OCI-LY1 (cell line): ENCODE measurements at regions not wholly inside any gene's neighbourhood (a gene's known extent, or its start where the extent isn't known, plus 50 kb on each side); places are given as distances from the start of the nearest gene placed in this dataset.
A peak's percentile ranks its signal among the peaks of the same experiment; 100 is the strongest.

Source experiments
- H2AFZ ChIP-seq: fragments of 200-600 bp; sonication (generic), shearing (Covaris generic); 2 replicates; pipeline ENCODE4 v1.6.0; 2014; ENCODE audit warnings: antibody characterized with exemption, mild to moderate bottlenecking, low read length
- H3F3A ChIP-seq: fragments of 200-600 bp; sonication (generic), shearing (Covaris generic); 2 replicates; pipeline ENCODE4 v1.6.0; 2014; ENCODE audit warnings: mild to moderate bottlenecking, antibody characterized with exemption, low read length, moderate library complexity; ENCODE audit not compliant: insufficient read depth
- H3K27ac ChIP-seq: fragments of 200-600 bp; sonication (generic); 2 replicates; pipeline ENCODE4 v1.5.1; 2014; ENCODE audit warnings: low read length, mixed run types, mild to moderate bottlenecking, low read depth; ENCODE audit not compliant: poor library complexity, severe bottlenecking
- H3K27me3 ChIP-seq: fragments of 200-600 bp; sonication (generic); 2 replicates; pipeline ENCODE4 v1.6.0; 2014; ENCODE audit warnings: antibody characterized with exemption, mild to moderate bottlenecking, low read length, moderate library complexity; ENCODE audit not compliant: insufficient read depth
- H3K36me3 ChIP-seq: fragments of 200-600 bp; sonication (generic); 2 replicates; pipeline ENCODE4 v1.6.1; 2014; ENCODE audit warnings: mild to moderate bottlenecking, antibody characterized with exemption, low read length, moderate library complexity, mixed read lengths; ENCODE audit not compliant: insufficient read depth
- H3K4me1 ChIP-seq: fragments of 200-600 bp; sonication (generic); 2 replicates; pipeline ENCODE4 v1.5.1; 2014; ENCODE audit warnings: mild to moderate bottlenecking, low read length, moderate library complexity; ENCODE audit not compliant: insufficient read depth, severe bottlenecking
- H3K4me2 ChIP-seq: fragments of 200-600 bp; sonication (generic), shearing (Covaris generic); 2 replicates; pipeline ENCODE4 v1.6.1; 2014; ENCODE audit warnings: low read length
- H3K4me3 ChIP-seq: fragments of 200-600 bp; sonication (generic); 2 replicates; pipeline ENCODE4 v1.5.1; 2014; ENCODE audit warnings: low read length, low read depth, mild to moderate bottlenecking, mixed read lengths; ENCODE audit not compliant: poor library complexity, severe bottlenecking
- H3K79me2 ChIP-seq: fragments of 200-600 bp; shearing (Covaris generic); 2 replicates; pipeline ENCODE4 v1.6.1; 2016; ENCODE audit warnings: mixed run types, low read length, mixed read lengths; ENCODE audit not compliant: insufficient read depth
- H3K9ac ChIP-seq: fragments of 200-600 bp; sonication (generic), shearing (Covaris generic); 2 replicates; pipeline ENCODE4 v1.6.1; 2014; ENCODE audit warnings: mild to moderate bottlenecking, low read length, mixed read lengths
- H3K9me2 ChIP-seq: fragments of 200-600 bp; sonication (generic), shearing (Covaris generic); 2 replicates; pipeline ENCODE4 v1.6.1; 2014; ENCODE audit warnings: low read depth, mild to moderate bottlenecking, low read length, mixed read lengths
- H3K9me3 ChIP-seq: fragments of 200-600 bp; shearing (Covaris generic); 2 replicates; pipeline ENCODE4 v1.6.1; 2014; ENCODE audit warnings: low read length, mixed read lengths
- H4K20me1 ChIP-seq: fragments of 200-600 bp; sonication (generic), shearing (Covaris generic); 2 replicates; pipeline ENCODE4 v1.6.0; 2016; ENCODE audit warnings: mild to moderate bottlenecking, low read length; ENCODE audit not compliant: insufficient read depth
- EZH2 ChIP-seq: fragments of 200-600 bp; sonication (generic), shearing (Covaris generic); IDR thresholded peaks from 2 replicates; pipeline ENCODE4 v1.8.0; 2017; ENCODE audit warnings: borderline replicate concordance, mixed run types, mild to moderate bottlenecking, antibody characterized with exemption, low read length, moderate library complexity, mixed read lengths
- TF ChIP-seq, protein P1 (sequence below): fragments of 200-600 bp; sonication (generic), shearing (Covaris generic); IDR thresholded peaks from 2 replicates; pipeline ENCODE4 v1.5.1; 2017; ENCODE audit warnings: mild to moderate bottlenecking, antibody characterized with exemption, low read length, moderate library complexity, mixed read lengths

DNA sequence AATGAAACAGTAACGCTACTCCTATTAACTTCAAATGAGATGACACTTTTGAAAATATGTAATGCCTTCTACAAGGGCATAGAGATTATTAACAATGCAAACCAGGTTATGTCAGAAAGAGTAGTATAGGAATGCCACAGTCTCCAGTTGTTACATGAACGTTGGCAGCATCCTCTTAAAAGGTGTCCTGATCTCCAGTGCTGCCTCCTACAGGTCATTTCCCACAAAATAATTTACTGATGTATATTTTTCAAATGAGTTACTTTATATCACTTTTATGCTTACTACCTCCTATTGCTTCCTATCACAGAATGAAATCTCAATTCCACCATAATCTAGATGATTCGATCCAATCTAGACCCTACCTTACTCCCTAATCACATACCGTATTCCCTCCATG lies 195.2 kb upstream of the EPHA5 start:
- Histone ChIP-seq H3F3A (no peaks in the 10 kb centered on the region), H3K4me2 (no peak overlapping the region), H3K36me3 (no peaks in the 10 kb centered on the region), H3K9me3 (no peaks in the 10 kb centered on the region), H3K4me1 (no peaks in the 10 kb centered on the region), H4K20me1 (no peaks in the 10 kb centered on the region), H3K79me2 (no peaks in the 10 kb centered on the region), H3K4me3 (no peak overlapping the region), H3K9me2 (no peaks in the 10 kb centered on the region), H3K27me3 (no peaks in the 10 kb centered on the region), H2AFZ (no peak overlapping the region), H3K9ac (no peak overlapping the region), H3K27ac (no peak overlapping the region)
- TF ChIP-seq, protein P1, sequence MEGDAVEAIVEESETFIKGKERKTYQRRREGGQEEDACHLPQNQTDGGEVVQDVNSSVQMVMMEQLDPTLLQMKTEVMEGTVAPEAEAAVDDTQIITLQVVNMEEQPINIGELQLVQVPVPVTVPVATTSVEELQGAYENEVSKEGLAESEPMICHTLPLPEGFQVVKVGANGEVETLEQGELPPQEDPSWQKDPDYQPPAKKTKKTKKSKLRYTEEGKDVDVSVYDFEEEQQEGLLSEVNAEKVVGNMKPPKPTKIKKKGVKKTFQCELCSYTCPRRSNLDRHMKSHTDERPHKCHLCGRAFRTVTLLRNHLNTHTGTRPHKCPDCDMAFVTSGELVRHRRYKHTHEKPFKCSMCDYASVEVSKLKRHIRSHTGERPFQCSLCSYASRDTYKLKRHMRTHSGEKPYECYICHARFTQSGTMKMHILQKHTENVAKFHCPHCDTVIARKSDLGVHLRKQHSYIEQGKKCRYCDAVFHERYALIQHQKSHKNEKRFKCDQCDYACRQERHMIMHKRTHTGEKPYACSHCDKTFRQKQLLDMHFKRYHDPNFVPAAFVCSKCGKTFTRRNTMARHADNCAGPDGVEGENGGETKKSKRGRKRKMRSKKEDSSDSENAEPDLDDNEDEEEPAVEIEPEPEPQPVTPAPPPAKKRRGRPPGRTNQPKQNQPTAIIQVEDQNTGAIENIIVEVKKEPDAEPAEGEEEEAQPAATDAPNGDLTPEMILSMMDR, result peak; percentile 46; the same call in 1 of the 2 replicates
- no peak for TF ChIP-seq EZH2

GRCh38 chr4:65861993-65862392 lies 191.7 kb upstream of the EPHA5 start:
- Histone ChIP-seq H3K27me3 (no peaks in the 10 kb centered on the region), H3K36me3 (no peaks in the 10 kb centered on the region), H3K4me3 (no peak overlapping the region), H4K20me1 (no peaks in the 10 kb centered on the region), H3K79me2 (no peaks in the 10 kb centered on the region), H3K27ac (no peak overlapping the region), H3K9me3 (no peaks in the 10 kb centered on the region), H3K4me2 (no peak overlapping the region), H3K4me1 (no peaks in the 10 kb centered on the region), H3K9me2 (no peaks in the 10 kb centered on the region), H3K9ac (no peak overlapping the region), H3F3A (no peaks in the 10 kb centered on the region), H2AFZ (no peak overlapping the region)
- TF ChIP-seq EZH2, result no peak
- TF ChIP-seq, protein P1, result no peak

- Histone ChIP-seq H3K79me2 (no peaks in the 10 kb centered on the region), H3K27ac (no peak overlapping the region), H4K20me1 (no peaks in the 10 kb centered on the region), H3K4me1 (no peaks in the 10 kb centered on the region), H3K4me3 (no peak overlapping the region), H3K36me3 (no peaks in the 10 kb centered on the region), H3K9me3 (no peaks in the 10 kb centered on the region), H3K27me3 (no peaks in the 10 kb centered on the region), H3K9me2 (no peaks in the 10 kb centered on the region), H3F3A (no peaks in the 10 kb centered on the region), H2AFZ (no peak overlapping the region), H3K9ac (no peak overlapping the region), H3K4me2 (no peak overlapping the region)
- TF ChIP-seq EZH2, result no peak
- TF ChIP-seq, protein P1, result no peak
Observed at GRCh38 chr4:65845199-65845773, 175.0 kb upstream of the EPHA5 start.
